Sigmoid colon (tissue), 4 donors: ENCODE measurements at regions not wholly inside any gene's neighbourhood (a gene's known extent, or its start where the extent isn't known, plus 50 kb on each side); places are given as distances from the start of the nearest gene placed in this dataset.

ENCODE experiments used
- CTCF ChIP-seq, 4 experiments: fragments of 450-650 bp in 3 of 4; fragments of 200-600 bp in 1 of 4; IDR thresholded peaks; one replicate each; pipeline ENCODE4 v1.5.1; 2016 to 2019; ENCODE audit warnings: antibody characterized with exemption in 4 of 4, mild to moderate bottlenecking in 3 of 4, moderate library complexity in 2 of 4
- POLR2A ChIP-seq, 2 donors: fragments of 450-650 bp; IDR thresholded peaks; one replicate each; pipeline ENCODE4 v1.6.1; 2016; ENCODE audit warnings: antibody characterized with exemption in 2 of 2, mild to moderate bottlenecking in 2 of 2, moderate library complexity in 2 of 2
- POLR2AphosphoS5 ChIP-seq, 4 donors: sonication (generic); formaldehyde crosslinking; IDR thresholded peaks; one replicate each; pipeline ENCODE4 v1.6.1; 2017; ENCODE audit warnings: antibody characterized with exemption in 4 of 4

GRCh38 chr2:186135686-186136085 lies 350.4 kb upstream of the ZC3H15 start:
- no peak for TF ChIP-seq CTCF (IDR thresholded peaks at IDR 0.05)
- TF ChIP-seq POLR2A (IDR thresholded peaks at IDR 0.05), result no peak
- no peak for TF ChIP-seq POLR2AphosphoS5 (IDR thresholded peaks at IDR 0.05)
